Left lung (tissue), 4 donors: ENCODE measurements at regions not wholly inside any gene's neighbourhood (a gene's known extent, or its start where the extent isn't known, plus 50 kb on each side); places are given as distances from the start of the nearest gene placed in this dataset.

Experiments
- ATAC-seq: fragments of 200-7000 bp; cut with Tn5 transposase; one replicate; pipeline ENCODE4 v1.9.1; 2020; ENCODE audit warnings: moderate library complexity
- DNase-seq, 4 donors: peaks; one replicate each; pipeline ENCODE4 v3.0.0-alpha.2; 2013 to 2020
- H3K27ac ChIP-seq, 2 donors: fragments of 200-600 bp; sonication (generic) in 1 of 2; one replicate each; pipeline versions ENCODE4 v1.5.0 to v1.8.0; 2020 to 2021
- H3K27me3 ChIP-seq, 2 donors: fragments of 200-600 bp; sonication (generic) in 1 of 2; one replicate each; pipeline versions ENCODE4 v1.5.0 to v1.8.0; 2020 to 2021
- H3K36me3 ChIP-seq, 2 donors: fragments of 200-600 bp; sonication (generic) in 1 of 2; one replicate each; pipeline versions ENCODE4 v1.5.0 to v1.8.0; 2020 to 2021
- H3K4me1 ChIP-seq, 2 donors: fragments of 200-600 bp; one replicate each; pipeline ENCODE4 v1.8.0; 2021
- H3K4me3 ChIP-seq, 2 donors: fragments of 200-600 bp; sonication (generic) in 1 of 2; one replicate each; pipeline versions ENCODE4 v1.5.0 to v1.8.0; 2020 to 2021; ENCODE audit warnings: mild to moderate bottlenecking in 1 of 2
- H3K9me3 ChIP-seq, 2 donors: fragments of 200-600 bp; sonication (generic) in 1 of 2; one replicate each; pipeline versions ENCODE4 v1.5.0 to v1.8.0; 2020 to 2021
- CTCF ChIP-seq, 2 donors: fragments of 200-600 bp; sonication (generic) in 1 of 2; IDR thresholded peaks; one replicate each; pipeline versions ENCODE4 v1.5.0 to v1.8.0; 2021; ENCODE audit warnings: antibody characterized with exemption in 2 of 2
- intact Hi-C, 2 donors: fragments of 100-400 bp; cut with DNase I; formaldehyde crosslinking; loops; one replicate each; pipeline versions ENCODE4 v1.11.2 to v1.14.2; 2022
- donor health status: DM: no; HTN: yes; CAD: no.
- donor health status: DM: no; HTN: no; CAD: no.

- Histone ChIP-seq H3K4me1 (no peaks in the 10 kb centered on the region), H3K36me3 (no peaks in the 10 kb centered on the region), H3K27ac (no peak overlapping the region), H3K27me3 (no peaks in the 10 kb centered on the region), H3K9me3 (peaks cover 0 to 12% of the 10 kb centered on the region in 2 donors), H3K4me3 (no peak overlapping the region)
- no peak for ATAC-seq
- TF ChIP-seq CTCF (IDR thresholded peaks at IDR 0.05): no peak
- intact Hi-C loops: no loop called here
- DNase-seq: no peak
Measured at GRCh38 chr13:47539317-47539716, 461.8 kb downstream of the SUCLA2 start.

GRCh38 chr13:47523771-47524170, 477.3 kb downstream of the SUCLA2 start:
- DNase-seq: no peak
- Histone ChIP-seq H3K27ac (no peak overlapping the region), H3K36me3 (no peaks in the 10 kb centered on the region), H3K9me3 (peaks cover 0 to 2% of the 10 kb centered on the region in 2 donors), H3K27me3 (no peaks in the 10 kb centered on the region), H3K4me3 (no peak overlapping the region), H3K4me1 (no peaks in the 10 kb centered on the region)
- intact Hi-C loops: no loop called here
- ATAC-seq: no peak
- TF ChIP-seq CTCF (IDR thresholded peaks at IDR 0.05): no peak

GRCh38 chr13:47521890-47522487, 479.1 kb downstream of the SUCLA2 start:
- Histone ChIP-seq H3K4me3 (no peak overlapping the region), H3K27me3 (no peaks in the 10 kb centered on the region), H3K27ac (no peak overlapping the region), H3K36me3 (no peaks in the 10 kb centered on the region), H3K4me1 (no peaks in the 10 kb centered on the region), H3K9me3 (peaks cover 0 to 2% of the 10 kb centered on the region in 2 donors)
- intact Hi-C loops: no loop called here
- no peak for TF ChIP-seq CTCF (IDR thresholded peaks at IDR 0.05)
- ATAC-seq (no peak), DNase-seq (no peak)

GRCh38 chr13:47519626-47520025, 481.4 kb downstream of the SUCLA2 start:
- H3K4me3 ChIP-seq: no peak overlapping the region
- DNase-seq: no peak
- no peak for TF ChIP-seq CTCF (IDR thresholded peaks at IDR 0.05)
- H3K36me3 ChIP-seq: no peaks in the 10 kb centered on the region
- ATAC-seq: no peak
- H3K27me3 ChIP-seq: no peaks in the 10 kb centered on the region
- H3K9me3 ChIP-seq: peaks cover 0 to 13% of the 10 kb centered on the region in 2 donors
- no peak overlapping the region for H3K27ac ChIP-seq
- H3K4me1 ChIP-seq: no peaks in the 10 kb centered on the region
- intact Hi-C loops: no loop called here

GRCh38 chr13:47518530-47518929, 482.5 kb downstream of the SUCLA2 start:
- intact Hi-C loops: no loop called here

More at GRCh38 chr13:47518530-47518929, 482.5 kb downstream of the SUCLA2 start:
- H3K27ac ChIP-seq: no peak overlapping the region
- H3K27me3 ChIP-seq: no peaks in the 10 kb centered on the region
- no peak for TF ChIP-seq CTCF (IDR thresholded peaks at IDR 0.05)
- ATAC-seq (no peak), DNase-seq (no peak)
- no peaks in the 10 kb centered on the region for H3K36me3 ChIP-seq
- peaks cover 0 to 13% of the 10 kb centered on the region in 2 donors for H3K9me3 ChIP-seq
- no peak overlapping the region for H3K4me3 ChIP-seq
- no peaks in the 10 kb centered on the region for H3K4me1 ChIP-seq
